ENCODE measurements at regions not wholly inside any gene's neighbourhood (a gene's known extent, or its start where the extent isn't known, plus 50 kb on each side); places are given as distances from the start of the nearest gene placed in this dataset.

- no peak for DNase-seq (ENCODE audit: low read depth)
Observed at GRCh38 chr12:108078428-108078827, 50.7 kb upstream of the WSCD2 start.

Data from renal cortical epithelial cell (primary cell).